GM12878 (cell line): ENCODE measurements at regions not wholly inside any gene's neighbourhood (a gene's known extent, or its start where the extent isn't known, plus 50 kb on each side); places are given as distances from the start of the nearest gene placed in this dataset.

Experiments used
- ATAC-seq: fragments of 200-7000 bp; cut with Tn5 transposase; 3 replicates; pipeline ENCODE4 v1.9.1; 2020; ENCODE audit warnings: mild to moderate bottlenecking, moderate library complexity
- BruUV-seq: library from RNA; stranded (reverse); fragments of 400-500 nt; replicated peaks from 2 replicates; lab custom pipeline; 2021; lab: Mats Ljungman, UMichigan
- CTCF ChIA-PET: fragments of 300-600 bp; sonication (Branson Sonifier 250); formaldehyde crosslinking; extraction: SDS; loops from one replicate; lab custom pipeline; 2021; ENCODE audit warnings: inconsistent platforms; lab: Yijun Ruan, JAX
- POLR2A ChIA-PET: fragments of 350-600 bp; formaldehyde crosslinking; extraction: SDS; loops from one replicate; lab custom pipeline; 2021; ENCODE audit warnings: inconsistent platforms; lab: Charles Lee
- RAD21 ChIA-PET: fragments of 300-600 bp; sonication (Branson Sonifier 250); formaldehyde crosslinking; loops from one replicate; lab custom pipeline; 2023; ENCODE audit warnings: antibody characterized with exemption; ENCODE audit not compliant: unreplicated experiment; lab: Charles Lee
- SMC1A ChIA-PET: fragments of 300-600 bp; sonication (Branson Sonifier 250); formaldehyde crosslinking; loops from one replicate; lab custom pipeline; 2023; ENCODE audit not compliant: unreplicated experiment, uncharacterized antibody; lab: Charles Lee
- DNase-seq: peaks from one replicate; pipeline ENCODE4 v3.0.0-alpha.2; 2011; ENCODE audit warnings: low read depth, low spot score
- FAIRE-seq: peaks from 3 replicates; lab custom pipeline; 2011; peaks lifted over from hg19 to GRCh38; lab: Jason Lieb, UNC
- H2AFZ ChIP-seq: 2 replicates; pipeline ENCODE4 v1.6.0; 2011; ENCODE audit warnings: low read depth, low read length, control low read depth; ENCODE audit not compliant: control insufficient read depth
- H3K27ac ChIP-seq: 2 replicates; pipeline ENCODE4 v1.5.1; 2011; ENCODE audit warnings: control low read depth; ENCODE audit not compliant: control insufficient read depth, insufficient read depth
- H3K27me3 ChIP-seq, 2 experiments: replicated peaks in 1 of 2; 2 replicates each; pipeline versions ENCODE4 v1.6.0 to v1.6.1; 2011; ENCODE audit warnings: low read length in 1 of 2; ENCODE audit not compliant: control insufficient read depth in 2 of 2, insufficient read depth in 2 of 2
- H3K36me3 ChIP-seq, 2 experiments: 2 replicates each; pipeline ENCODE4 v1.5.1; 2011; ENCODE audit warnings: low read length in 1 of 2; ENCODE audit not compliant: control insufficient read depth in 2 of 2, insufficient read depth in 2 of 2
- H3K4me1 ChIP-seq: 2 replicates; pipeline ENCODE4 v1.6.1; 2011; ENCODE audit warnings: mild to moderate bottlenecking, low read length, moderate library complexity, mixed read lengths; ENCODE audit not compliant: control insufficient read depth, insufficient read depth
- H3K4me2 ChIP-seq: 2 replicates; pipeline ENCODE4 v1.6.0; 2011; ENCODE audit warnings: control low read depth; ENCODE audit not compliant: control insufficient read depth, insufficient read depth
- H3K4me3 ChIP-seq: fragments of 200-600 bp; sonication (generic); 2 replicates; pipeline ENCODE4 v1.5.1; 2016
- H3K79me2 ChIP-seq: 2 replicates; pipeline ENCODE4 v1.6.0; 2011; ENCODE audit warnings: low read length; ENCODE audit not compliant: control insufficient read depth, insufficient read depth
- H3K9ac ChIP-seq: 2 replicates; pipeline ENCODE4 v1.8.0; 2011; ENCODE audit warnings: low read length, control low read depth, mixed read lengths; ENCODE audit not compliant: control insufficient read depth, insufficient read depth
- H3K9me3 ChIP-seq: replicated peaks from 3 replicates; pipeline ENCODE4 v1.5.1; 2011; ENCODE audit warnings: mild to moderate bottlenecking, low read length; ENCODE audit not compliant: control insufficient read depth, insufficient read depth
- H4K20me1 ChIP-seq: 2 replicates; pipeline ENCODE4 v1.6.0; 2011; ENCODE audit not compliant: control insufficient read depth, insufficient read depth
- CBX3 ChIP-seq: fragments of 200-600 bp; sonication (generic); IDR thresholded peaks from 2 replicates; pipeline ENCODE4 v1.6.1; 2016; ENCODE audit warnings: low read depth, borderline replicate concordance
- RAD51 ChIP-seq: fragments of 450-650 bp; IDR thresholded peaks from 2 replicates; pipeline ENCODE4 v1.6.1; 2016; ENCODE audit warnings: moderate library complexity, mild to moderate bottlenecking, inconsistent platforms
- SMAD1 ChIP-seq: fragments of 450-650 bp; IDR thresholded peaks from 2 replicates; pipeline ENCODE4 v1.6.1; 2018; ENCODE audit warnings: mild to moderate bottlenecking, low read depth; ENCODE audit not compliant: partially characterized antibody
- ZNF274 ChIP-seq: IDR thresholded peaks from one replicate; pipeline ENCODE4 v1.8.0; 2011; ENCODE audit not compliant: insufficient read length, insufficient read depth
- WGBS: methylation state at CpG from one replicate; pipeline ENCODE4 v1.1.6; 2016; ENCODE audit warnings: low lambda C conversion rate; ENCODE audit not compliant: insufficient replicate concordance, insufficient coverage; ENCODE audit errors: missing lambda C conversion rate; 5-methylcytosine and 5-hydroxymethylcytosine counted together
- in situ Hi-C: fragments of 300-500 bp; cut with MboI; formaldehyde crosslinking; loops from 9 replicates; pipeline ENCODE4 v1.14.3; 2018; ENCODE audit warnings: mixed read lengths
- intact Hi-C: fragments of 100-400 bp; cut with micrococcal nuclease; formaldehyde crosslinking; loops from one replicate; pipeline ENCODE4 v1.14.2; 2022; ENCODE audit not compliant: unreplicated experiment
- TF ChIP-seq, protein P1 (sequence below): fragments of 150-350 bp; IDR thresholded peaks from 2 replicates; pipeline ENCODE4 v1.6.1; 2016; ENCODE audit warnings: low read depth, low read length
- TF ChIP-seq, protein P2 (sequence below): fragments of 450-650 bp; IDR thresholded peaks from 2 replicates; pipeline ENCODE4 v1.6.1; 2016; ENCODE audit warnings: mild to moderate bottlenecking
- TF ChIP-seq, protein P3 (sequence below): fragments of 450-650 bp; IDR thresholded peaks from 2 replicates; pipeline ENCODE4 v1.6.1; 2014; ENCODE audit warnings: mild to moderate bottlenecking

DNA sequence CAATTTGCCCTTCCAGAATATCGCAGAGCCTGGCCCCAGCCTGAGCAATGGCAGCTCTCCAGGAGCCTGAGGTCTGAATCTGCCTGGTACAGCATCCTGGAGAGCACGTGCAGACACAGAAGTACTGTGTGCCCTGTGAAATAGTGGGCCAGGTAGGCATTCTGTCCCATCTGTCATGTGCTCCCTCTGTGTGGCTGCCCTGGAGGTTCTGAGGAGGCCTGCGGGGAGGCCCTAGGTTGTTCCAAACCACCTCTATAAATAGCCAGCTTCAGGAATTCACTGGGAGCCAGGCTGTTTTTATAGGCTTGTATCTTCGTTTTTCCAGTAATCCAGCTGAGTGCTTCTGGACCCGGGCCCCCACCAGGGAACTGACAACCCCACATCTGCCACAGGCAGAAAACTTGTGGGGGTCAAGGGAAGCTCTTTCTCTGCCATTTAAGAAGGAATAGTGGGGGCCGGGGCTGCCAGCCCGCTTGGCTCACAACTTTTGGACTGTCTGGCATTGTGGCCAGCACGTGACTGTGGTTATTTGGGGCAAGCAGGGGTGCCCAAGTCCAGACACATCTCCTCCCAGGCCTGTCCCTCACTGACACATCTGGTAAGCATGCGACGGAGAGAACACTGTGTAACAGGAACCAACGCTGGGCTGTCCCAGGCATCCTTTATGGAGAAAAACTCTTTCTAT lies 356.3 kb upstream of the TNRC6C start:
- Histone ChIP-seq H3K27me3 (no peaks in the 10 kb centered on the region), H3K9ac (no peak overlapping the region), H2AFZ (no peak overlapping the region), H3K4me2 (no peak overlapping the region), H3K4me1 (no peaks in the 10 kb centered on the region), H3K36me3 (no peaks in the 10 kb centered on the region), H4K20me1 (no peaks in the 10 kb centered on the region), H3K9me3 (no peaks in the 10 kb centered on the region), H3K79me2 (no peaks in the 10 kb centered on the region), H3K27ac (no peak overlapping the region), H3K4me3 (no peak overlapping the region)
- 14% methylated on average over 11 of the region's 11 CpGs for WGBS
- BruUV-seq = no TSS peak
- ChIA-PET SMC1A (no interaction called here), RAD21 (no interaction called here), CTCF (interaction anchor here (0.8 kb wide), 1 partner anchor 411 kb away, joined by 3 read pairs; no protein-coding TSS in a partner anchor), POLR2A (no interaction called here)
- ATAC-seq (no peak), DNase-seq (no peak), FAIRE-seq (no peak)
- intact Hi-C loops (no loop called here), in situ Hi-C loops (no loop called here)
- TF ChIP-seq ZNF274 = no peak
- TF ChIP-seq, protein P1, sequence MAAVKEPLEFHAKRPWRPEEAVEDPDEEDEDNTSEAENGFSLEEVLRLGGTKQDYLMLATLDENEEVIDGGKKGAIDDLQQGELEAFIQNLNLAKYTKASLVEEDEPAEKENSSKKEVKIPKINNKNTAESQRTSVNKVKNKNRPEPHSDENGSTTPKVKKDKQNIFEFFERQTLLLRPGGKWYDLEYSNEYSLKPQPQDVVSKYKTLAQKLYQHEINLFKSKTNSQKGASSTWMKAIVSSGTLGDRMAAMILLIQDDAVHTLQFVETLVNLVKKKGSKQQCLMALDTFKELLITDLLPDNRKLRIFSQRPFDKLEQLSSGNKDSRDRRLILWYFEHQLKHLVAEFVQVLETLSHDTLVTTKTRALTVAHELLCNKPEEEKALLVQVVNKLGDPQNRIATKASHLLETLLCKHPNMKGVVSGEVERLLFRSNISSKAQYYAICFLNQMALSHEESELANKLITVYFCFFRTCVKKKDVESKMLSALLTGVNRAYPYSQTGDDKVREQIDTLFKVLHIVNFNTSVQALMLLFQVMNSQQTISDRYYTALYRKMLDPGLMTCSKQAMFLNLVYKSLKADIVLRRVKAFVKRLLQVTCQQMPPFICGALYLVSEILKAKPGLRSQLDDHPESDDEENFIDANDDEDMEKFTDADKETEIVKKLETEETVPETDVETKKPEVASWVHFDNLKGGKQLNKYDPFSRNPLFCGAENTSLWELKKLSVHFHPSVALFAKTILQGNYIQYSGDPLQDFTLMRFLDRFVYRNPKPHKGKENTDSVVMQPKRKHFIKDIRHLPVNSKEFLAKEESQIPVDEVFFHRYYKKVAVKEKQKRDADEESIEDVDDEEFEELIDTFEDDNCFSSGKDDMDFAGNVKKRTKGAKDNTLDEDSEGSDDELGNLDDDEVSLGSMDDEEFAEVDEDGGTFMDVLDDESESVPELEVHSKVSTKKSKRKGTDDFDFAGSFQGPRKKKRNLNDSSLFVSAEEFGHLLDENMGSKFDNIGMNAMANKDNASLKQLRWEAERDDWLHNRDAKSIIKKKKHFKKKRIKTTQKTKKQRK = no peak
- TF ChIP-seq, protein P2, sequence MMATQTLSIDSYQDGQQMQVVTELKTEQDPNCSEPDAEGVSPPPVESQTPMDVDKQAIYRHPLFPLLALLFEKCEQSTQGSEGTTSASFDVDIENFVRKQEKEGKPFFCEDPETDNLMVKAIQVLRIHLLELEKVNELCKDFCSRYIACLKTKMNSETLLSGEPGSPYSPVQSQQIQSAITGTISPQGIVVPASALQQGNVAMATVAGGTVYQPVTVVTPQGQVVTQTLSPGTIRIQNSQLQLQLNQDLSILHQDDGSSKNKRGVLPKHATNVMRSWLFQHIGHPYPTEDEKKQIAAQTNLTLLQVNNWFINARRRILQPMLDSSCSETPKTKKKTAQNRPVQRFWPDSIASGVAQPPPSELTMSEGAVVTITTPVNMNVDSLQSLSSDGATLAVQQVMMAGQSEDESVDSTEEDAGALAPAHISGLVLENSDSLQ = no peak
- no peak for TF ChIP-seq CBX3
- TF ChIP-seq, protein P3, sequence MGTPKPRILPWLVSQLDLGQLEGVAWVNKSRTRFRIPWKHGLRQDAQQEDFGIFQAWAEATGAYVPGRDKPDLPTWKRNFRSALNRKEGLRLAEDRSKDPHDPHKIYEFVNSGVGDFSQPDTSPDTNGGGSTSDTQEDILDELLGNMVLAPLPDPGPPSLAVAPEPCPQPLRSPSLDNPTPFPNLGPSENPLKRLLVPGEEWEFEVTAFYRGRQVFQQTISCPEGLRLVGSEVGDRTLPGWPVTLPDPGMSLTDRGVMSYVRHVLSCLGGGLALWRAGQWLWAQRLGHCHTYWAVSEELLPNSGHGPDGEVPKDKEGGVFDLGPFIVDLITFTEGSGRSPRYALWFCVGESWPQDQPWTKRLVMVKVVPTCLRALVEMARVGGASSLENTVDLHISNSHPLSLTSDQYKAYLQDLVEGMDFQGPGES = no peak
- no peak for TF ChIP-seq RAD51
- no peak for TF ChIP-seq SMAD1
